GM12872 (cell line): ENCODE measurements at regions not wholly inside any gene's neighbourhood (a gene's known extent, or its start where the extent isn't known, plus 50 kb on each side); places are given as distances from the start of the nearest gene placed in this dataset.

Source experiments
- CTCF ChIP-seq: IDR thresholded peaks from 3 replicates; pipeline ENCODE4 v1.5.1; 2011; ENCODE audit warnings: low read depth, mild to moderate bottlenecking, low read length, moderate library complexity; ENCODE audit not compliant: insufficient read depth

GRCh38 chr7:67842571-67842970 lies 845.9 kb downstream of the TYW1 start:
- TF ChIP-seq CTCF: no peak

- TF ChIP-seq CTCF: no peak
Measured at GRCh38 chr7:67843001-67843565, 846.5 kb downstream of the TYW1 start.

GRCh38 chr7:67843615-67844014 lies 847.0 kb downstream of the TYW1 start:
- no peak for TF ChIP-seq CTCF

GRCh38 chr7:67847092-67847787 lies 850.6 kb downstream of the TYW1 start:
- no peak for TF ChIP-seq CTCF

- no peak for TF ChIP-seq CTCF
Measured at GRCh38 chr7:67854221-67855178, 857.9 kb downstream of the TYW1 start.

- TF ChIP-seq CTCF: no peak
Measured at GRCh38 chr7:67855322-67855721, 858.7 kb downstream of the TYW1 start.

- TF ChIP-seq CTCF: no peak
Measured at GRCh38 chr7:67856046-67856445, 859.4 kb downstream of the TYW1 start.
